Thoracic aorta (tissue), 2 donors: ENCODE measurements at regions not wholly inside any gene's neighbourhood (a gene's known extent, or its start where the extent isn't known, plus 50 kb on each side); places are given as distances from the start of the nearest gene placed in this dataset.
"Not testable (repeated sequence)": the region's sequence is repeated elsewhere in the genome, so short reads cannot be mapped to it uniquely, and the experiment has no call there.

Experiments used
- ATAC-seq: fragments of 150-250 bp; one replicate; pipeline ENCODE4 v1.8.0; 2017; ENCODE audit warnings: low read depth; ENCODE audit not compliant: insufficient number of reproducible peaks, low FRiP score
- DNase-seq: peaks from one replicate; pipeline ENCODE4 v3.0.0-alpha.2; 2020; ENCODE audit warnings: low spot score
- H3K27ac ChIP-seq, 2 donors: fragments of 200-600 bp; sonication (generic); 1 replicate in 1 of 2; 2 replicates in 1 of 2; pipeline ENCODE4 v1.5.1; 2016; ENCODE audit warnings: mild to moderate bottlenecking in 2 of 2, moderate library complexity in 2 of 2
- H3K27me3 ChIP-seq: fragments of 200-600 bp; sonication (generic); replicated peaks from 2 replicates; pipeline ENCODE4 v1.6.0; 2016; ENCODE audit warnings: mild to moderate bottlenecking; ENCODE audit not compliant: insufficient read depth
- H3K36me3 ChIP-seq: fragments of 200-600 bp; sonication (generic); one replicate; pipeline ENCODE4 v1.5.1; 2016
- H3K4me1 ChIP-seq, 2 donors: fragments of 200-600 bp; sonication (generic); 1 replicate in 1 of 2; 2 replicates in 1 of 2; pipeline versions ENCODE4 v1.5.1 to v1.6.0; 2016; ENCODE audit warnings: low read depth in 2 of 2, mild to moderate bottlenecking in 1 of 2; ENCODE audit not compliant: control insufficient read depth in 1 of 2
- H3K4me3 ChIP-seq: fragments of 200-600 bp; sonication (generic); 2 replicates; pipeline ENCODE4 v1.5.1; 2016; ENCODE audit warnings: mild to moderate bottlenecking
- H3K9me3 ChIP-seq: fragments of 200-600 bp; sonication (generic); 2 replicates; pipeline ENCODE4 v1.5.1; 2016
- TF ChIP-seq, protein P1 (sequence below): fragments of 200-600 bp; sonication (generic); IDR thresholded peaks from one replicate; pipeline ENCODE4 v1.5.1; 2019; ENCODE audit warnings: antibody characterized with exemption

DNA sequence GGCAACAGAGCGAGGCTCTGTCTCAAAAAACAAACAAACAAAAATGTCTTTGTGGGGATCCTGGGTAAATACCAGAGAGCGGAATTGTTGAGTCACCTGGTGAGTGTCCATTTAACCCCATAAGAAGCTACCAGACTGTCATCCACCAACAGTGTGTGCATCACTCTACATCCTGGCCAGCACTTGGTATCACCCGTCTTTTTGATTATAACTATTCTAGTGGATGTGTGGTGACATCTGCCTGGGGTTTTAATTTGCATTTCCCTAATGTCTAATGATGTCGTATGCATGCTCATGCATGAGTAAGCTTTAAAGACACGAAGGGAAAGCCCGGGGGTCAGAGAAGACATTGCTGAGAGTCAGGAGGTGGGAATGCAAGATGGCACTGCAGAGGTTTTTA is 126.7 kb upstream of the MRI1 start:
- no peaks in the 10 kb centered on the region for H3K27me3 ChIP-seq
- H3K9me3 ChIP-seq = no peaks in the 10 kb centered on the region
- H3K4me1 ChIP-seq = no peaks in the 10 kb centered on the region
- H3K4me3 ChIP-seq = no peak overlapping the region
- no peak for DNase-seq
- ATAC-seq = no peak
- TF ChIP-seq, protein P1, sequence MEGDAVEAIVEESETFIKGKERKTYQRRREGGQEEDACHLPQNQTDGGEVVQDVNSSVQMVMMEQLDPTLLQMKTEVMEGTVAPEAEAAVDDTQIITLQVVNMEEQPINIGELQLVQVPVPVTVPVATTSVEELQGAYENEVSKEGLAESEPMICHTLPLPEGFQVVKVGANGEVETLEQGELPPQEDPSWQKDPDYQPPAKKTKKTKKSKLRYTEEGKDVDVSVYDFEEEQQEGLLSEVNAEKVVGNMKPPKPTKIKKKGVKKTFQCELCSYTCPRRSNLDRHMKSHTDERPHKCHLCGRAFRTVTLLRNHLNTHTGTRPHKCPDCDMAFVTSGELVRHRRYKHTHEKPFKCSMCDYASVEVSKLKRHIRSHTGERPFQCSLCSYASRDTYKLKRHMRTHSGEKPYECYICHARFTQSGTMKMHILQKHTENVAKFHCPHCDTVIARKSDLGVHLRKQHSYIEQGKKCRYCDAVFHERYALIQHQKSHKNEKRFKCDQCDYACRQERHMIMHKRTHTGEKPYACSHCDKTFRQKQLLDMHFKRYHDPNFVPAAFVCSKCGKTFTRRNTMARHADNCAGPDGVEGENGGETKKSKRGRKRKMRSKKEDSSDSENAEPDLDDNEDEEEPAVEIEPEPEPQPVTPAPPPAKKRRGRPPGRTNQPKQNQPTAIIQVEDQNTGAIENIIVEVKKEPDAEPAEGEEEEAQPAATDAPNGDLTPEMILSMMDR = no peak
- no peaks in the 10 kb centered on the region for H3K36me3 ChIP-seq
- H3K27ac ChIP-seq = no peak overlapping the region

DNA sequence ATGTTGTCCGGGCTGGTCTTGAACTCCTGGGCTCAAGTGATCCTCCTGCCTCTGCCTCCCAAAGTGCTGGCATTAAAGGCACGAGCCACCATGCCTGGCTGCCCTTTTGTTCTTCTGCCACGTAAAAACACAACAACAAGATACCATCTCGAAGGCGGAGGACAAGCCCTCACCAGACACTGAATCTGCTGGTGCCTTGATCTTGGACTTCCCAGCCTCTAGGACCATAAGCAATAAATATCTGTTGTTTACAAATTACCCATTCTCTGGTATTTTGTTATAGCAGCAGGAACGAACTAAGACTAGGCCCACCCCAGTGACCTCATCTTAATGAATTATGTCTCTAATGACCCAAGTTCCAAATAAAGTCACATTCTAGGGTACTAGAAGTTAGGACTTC is 128.4 kb upstream of the CACNA1A start:
- H3K36me3 ChIP-seq = no peaks in the 10 kb centered on the region
- no peaks in the 10 kb centered on the region for H3K4me1 ChIP-seq
- no peak for ATAC-seq
- no peak overlapping the region for H3K27ac ChIP-seq
- H3K4me3 ChIP-seq = no peak overlapping the region
- TF ChIP-seq, protein P1 = no peak
- DNase-seq = no peak
- no peaks in the 10 kb centered on the region for H3K9me3 ChIP-seq
- H3K27me3 ChIP-seq = no peaks in the 10 kb centered on the region

DNA sequence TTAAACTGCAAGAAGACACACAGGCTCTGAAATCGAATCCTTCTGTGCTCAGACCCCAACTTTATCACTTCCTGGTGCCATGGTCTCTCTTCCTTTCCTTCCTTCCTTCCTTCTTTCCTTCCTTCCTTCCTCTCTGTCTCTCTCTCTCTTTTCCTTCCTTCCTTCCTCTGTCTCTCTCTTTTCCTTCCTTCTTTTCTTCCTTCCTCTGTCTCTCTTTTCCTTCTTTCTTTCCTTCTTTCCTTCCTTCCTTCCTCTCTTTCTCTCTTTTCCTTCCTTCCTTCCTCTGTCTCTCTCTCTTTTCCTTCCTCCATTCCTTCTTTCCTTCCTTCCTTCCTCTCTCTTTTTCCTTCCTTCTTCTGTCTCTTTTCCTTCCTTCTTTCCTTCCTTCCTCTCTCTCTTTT is 127.2 kb upstream of the CACNA1A start:
- no peak for ATAC-seq
- TF ChIP-seq, protein P1 = no peak
- Histone ChIP-seq H3K4me1 (no peaks in the 10 kb centered on the region), H3K27ac (no peak overlapping the region), H3K36me3 (no peaks in the 10 kb centered on the region), H3K4me3 (no peak overlapping the region), H3K27me3 (no peaks in the 10 kb centered on the region), H3K9me3 (no peaks in the 10 kb centered on the region)
- DNase-seq = no peak

DNA sequence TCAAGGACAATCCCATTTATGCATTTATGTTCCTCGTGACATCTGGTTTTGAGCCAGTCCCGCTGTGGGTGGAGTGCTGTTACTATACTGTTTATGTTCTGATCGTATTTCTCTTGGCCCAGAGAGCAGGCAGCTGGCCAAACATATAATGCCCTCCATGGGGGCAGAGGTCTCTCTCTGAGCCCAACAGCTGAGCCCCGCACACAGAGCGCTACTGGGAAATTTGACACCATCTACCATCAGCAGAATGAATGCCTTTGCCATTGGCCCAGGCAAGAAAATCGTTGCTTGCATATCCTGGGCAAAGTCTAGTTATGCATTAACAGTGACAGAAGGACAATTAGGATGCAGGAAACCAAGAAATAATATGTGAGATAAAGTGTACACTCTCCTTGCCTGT is 126.8 kb upstream of the CACNA1A start:
- Histone ChIP-seq H3K27me3 (no peaks in the 10 kb centered on the region), H3K4me3 (no peak overlapping the region), H3K4me1 (no peaks in the 10 kb centered on the region), H3K27ac (no peak overlapping the region), H3K9me3 (no peaks in the 10 kb centered on the region), H3K36me3 (no peaks in the 10 kb centered on the region)
- TF ChIP-seq, protein P1 = no peak
- ATAC-seq (no peak), DNase-seq (no peak)

DNA sequence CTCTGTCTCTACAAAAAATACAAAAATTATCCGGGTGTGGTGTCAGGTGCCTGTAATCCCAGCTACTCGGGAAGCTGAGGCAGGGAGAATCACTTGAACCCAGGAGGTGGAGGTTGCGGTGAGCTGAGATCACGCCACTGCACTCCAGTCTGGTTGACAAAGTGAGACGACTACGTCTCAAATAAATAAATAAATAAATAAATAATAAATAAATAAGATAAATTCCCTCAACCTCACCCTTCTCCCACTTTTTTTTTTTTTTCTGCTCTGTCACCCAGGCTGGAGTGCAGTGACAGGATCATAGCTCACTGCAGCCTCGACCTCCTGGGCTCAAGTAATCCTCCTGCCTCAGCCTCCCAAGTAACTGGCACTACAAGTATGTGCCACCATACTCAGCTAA is 125.9 kb upstream of the CACNA1A start:
- H3K4me1 ChIP-seq, ATAC-seq, DNase-seq: not testable (repeated sequence)

DNA sequence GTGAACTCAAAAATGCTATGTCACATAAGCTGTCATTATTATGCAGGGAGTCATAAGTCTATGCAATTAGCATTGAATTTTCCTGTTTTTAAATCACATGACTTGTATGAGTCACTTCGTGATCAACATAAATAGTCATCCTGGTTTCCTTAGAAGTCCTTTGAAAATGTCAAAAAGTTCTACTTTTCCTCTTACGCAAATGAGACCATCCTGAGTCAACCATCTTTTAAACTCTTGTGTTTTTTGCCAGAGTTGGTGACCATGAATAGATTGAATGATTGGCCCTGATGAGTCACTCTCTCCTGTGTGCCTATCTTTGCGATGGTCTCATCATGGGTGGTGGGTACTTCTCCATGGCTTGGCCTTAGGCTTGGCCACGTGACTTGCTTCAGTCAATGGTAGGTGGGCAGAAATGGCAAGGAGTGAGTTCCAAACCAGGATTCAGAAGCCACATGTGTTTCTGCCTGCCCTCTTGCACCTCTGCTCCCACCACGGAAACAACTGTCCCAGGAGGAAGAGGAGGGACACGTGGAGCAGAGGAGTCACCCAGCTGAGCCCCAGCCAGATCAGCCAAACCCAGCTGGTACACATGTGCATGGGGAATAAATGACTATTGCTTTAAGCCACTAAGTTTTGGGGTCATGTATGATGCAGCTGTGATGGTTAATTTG is 123.5 kb upstream of the CACNA1A start:
- Histone ChIP-seq H3K27me3 (peaks cover 3% of the 10 kb centered on the region), H3K36me3 (no peaks in the 10 kb centered on the region)

More for the DNA sequence above, 125.9 kb upstream of the CACNA1A start:
- not testable (repeated sequence) for H3K36me3 ChIP-seq, H3K27me3 ChIP-seq, H3K27ac ChIP-seq, H3K9me3 ChIP-seq, H3K4me3 ChIP-seq

More for the DNA sequence above, 123.5 kb upstream of the CACNA1A start:
- Histone ChIP-seq H3K4me3 (no peak overlapping the region), H3K27ac (no peak overlapping the region), H3K4me1 (no peaks in the 10 kb centered on the region), H3K9me3 (no peaks in the 10 kb centered on the region)
- ATAC-seq (no peak), DNase-seq (no peak)
- TF ChIP-seq, protein P1 = no peak
